ENCODE measurements at regions not wholly inside any gene's neighbourhood (a gene's known extent, or its start where the extent isn't known, plus 50 kb on each side); places are given as distances from the start of the nearest gene placed in this dataset.

GRCh38 chr6:132188556-132189264 is 212.6 kb downstream of the MOXD1 start:
- TF ChIP-seq CTCF (IDR thresholded peaks at IDR 0.05 in 2 of 3, conservative IDR thresholded peaks at IDR 0.05 in 1 of 3; ENCODE audit: control insufficient read depth in 2 of 3, extremely low read depth in 1 of 3, insufficient read depth in 1 of 3, low read depth in 3 of 3, low read length in 3 of 3) (no peak), ZNF207 (IDR thresholded peaks at IDR 0.05; ENCODE audit: borderline replicate concordance) (no peak), DPF2 (IDR thresholded peaks at IDR 0.05) (no peak), TCF12 (IDR thresholded peaks at IDR 0.05; ENCODE audit: low read depth, low read length) (no peak), ZNF274 (IDR thresholded peaks at IDR 0.05; ENCODE audit: insufficient read depth, insufficient read length) (no peak), FOS (IDR thresholded peaks at IDR 0.05; ENCODE audit: borderline replicate concordance, extremely low read depth, insufficient read length) (no peak), REST (IDR thresholded peaks at IDR 0.05; ENCODE audit: low read depth, low read length) (no peak), CREB1 (IDR thresholded peaks at IDR 0.05; ENCODE audit: low read depth) (no peak), TCF3 (IDR thresholded peaks at IDR 0.05; ENCODE audit: borderline replicate concordance, insufficient read depth, low read depth, low read length) (no peak), POLR2AphosphoS5 (IDR thresholded peaks at IDR 0.05; ENCODE audit: low read length) (no peak), TARDBP (IDR thresholded peaks at IDR 0.05; ENCODE audit: borderline replicate concordance) (no peak), ESRRA (IDR thresholded peaks at IDR 0.05; ENCODE audit: low read length) (no peak), GABPA (IDR thresholded peaks at IDR 0.05; ENCODE audit: low read depth) (no peak), POU2F2 (IDR thresholded peaks at IDR 0.05; ENCODE audit: borderline replicate concordance, low read depth, low read length) (no peak)

Data from GM12878 (cell line).